HL-60 (cell line): ENCODE measurements at regions not wholly inside any gene's neighbourhood (a gene's known extent, or its start where the extent isn't known, plus 50 kb on each side); places are given as distances from the start of the nearest gene placed in this dataset.

ENCODE experiments used
- GABPA ChIP-seq: IDR thresholded peaks from 2 replicates; pipeline ENCODE4 v1.6.1; 2012; ENCODE audit warnings: low read depth
- POLR2AphosphoS5 ChIP-seq: IDR thresholded peaks from 2 replicates; pipeline ENCODE4 v1.6.1; 2012; ENCODE audit warnings: low read depth
- REST ChIP-seq: IDR thresholded peaks from 2 replicates; pipeline ENCODE4 v1.6.1; 2012; ENCODE audit warnings: low read depth; ENCODE audit not compliant: insufficient replicate concordance
- SPI1 ChIP-seq: IDR thresholded peaks from 2 replicates; pipeline ENCODE4 v1.6.1; 2012; ENCODE audit warnings: low read depth, mild to moderate bottlenecking, borderline replicate concordance
- TF ChIP-seq, protein P1 (sequence below): IDR thresholded peaks from one replicate; pipeline ENCODE4 v1.5.1; 2011; ENCODE audit warnings: low read length, control low read depth, inconsistent platforms; ENCODE audit not compliant: insufficient read depth

- TF ChIP-seq, protein P1, sequence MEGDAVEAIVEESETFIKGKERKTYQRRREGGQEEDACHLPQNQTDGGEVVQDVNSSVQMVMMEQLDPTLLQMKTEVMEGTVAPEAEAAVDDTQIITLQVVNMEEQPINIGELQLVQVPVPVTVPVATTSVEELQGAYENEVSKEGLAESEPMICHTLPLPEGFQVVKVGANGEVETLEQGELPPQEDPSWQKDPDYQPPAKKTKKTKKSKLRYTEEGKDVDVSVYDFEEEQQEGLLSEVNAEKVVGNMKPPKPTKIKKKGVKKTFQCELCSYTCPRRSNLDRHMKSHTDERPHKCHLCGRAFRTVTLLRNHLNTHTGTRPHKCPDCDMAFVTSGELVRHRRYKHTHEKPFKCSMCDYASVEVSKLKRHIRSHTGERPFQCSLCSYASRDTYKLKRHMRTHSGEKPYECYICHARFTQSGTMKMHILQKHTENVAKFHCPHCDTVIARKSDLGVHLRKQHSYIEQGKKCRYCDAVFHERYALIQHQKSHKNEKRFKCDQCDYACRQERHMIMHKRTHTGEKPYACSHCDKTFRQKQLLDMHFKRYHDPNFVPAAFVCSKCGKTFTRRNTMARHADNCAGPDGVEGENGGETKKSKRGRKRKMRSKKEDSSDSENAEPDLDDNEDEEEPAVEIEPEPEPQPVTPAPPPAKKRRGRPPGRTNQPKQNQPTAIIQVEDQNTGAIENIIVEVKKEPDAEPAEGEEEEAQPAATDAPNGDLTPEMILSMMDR, result no peak
- no peak for TF ChIP-seq POLR2AphosphoS5
- TF ChIP-seq REST, result no peak
- TF ChIP-seq GABPA, result no peak
- no peak for TF ChIP-seq SPI1
These were observed 90.2 kb upstream of the RIPOR2 start for GRCh38 chr6:25025919-25026301.
